Adrenal gland (tissue), 9 donors: ENCODE measurements at regions not wholly inside any gene's neighbourhood (a gene's known extent, or its start where the extent isn't known, plus 50 kb on each side); places are given as distances from the start of the nearest gene placed in this dataset.
A peak's percentile ranks its signal among the peaks of the same experiment; 100 is the strongest.

Experiments
- DNase-seq, 7 donors: peaks; one replicate each; pipeline ENCODE4 v3.0.0-alpha.2; 2019 to 2020
- H3K27ac ChIP-seq, 5 donors: fragments of 200-600 bp; sonication (generic) in 4 of 5; 1 replicate in 3 of 5; 2 replicates in 2 of 5; pipeline versions ENCODE4 v1.5.1 to v1.8.0; 2016 to 2020; ENCODE audit warnings: mild to moderate bottlenecking in 1 of 5
- H3K27me3 ChIP-seq: fragments of 200-600 bp; 2 replicates; pipeline ENCODE4 v1.8.0; 2021
- H3K36me3 ChIP-seq, 2 donors: fragments of 200-600 bp; replicated peaks in 1 of 2; 1 replicate in 1 of 2; 2 replicates in 1 of 2; pipeline versions ENCODE4 v1.5.1 to v1.8.0; 2018 to 2022
- H3K4me1 ChIP-seq, 2 donors: fragments of 200-600 bp; replicated peaks in 1 of 2; 1 replicate in 1 of 2; 2 replicates in 1 of 2; pipeline versions ENCODE4 v1.5.1 to v1.8.0; 2018 to 2021
- H3K4me3 ChIP-seq, 4 donors: fragments of 200-600 bp; sonication (generic) in 3 of 4; one replicate each; pipeline ENCODE4 v1.5.1; 2016 to 2018
- H3K9me3 ChIP-seq, 3 donors: fragments of 200-600 bp; sonication (generic) in 1 of 3; replicated peaks in 1 of 3; 1 replicate in 2 of 3; 2 replicates in 1 of 3; pipeline versions ENCODE4 v1.5.1 to v1.8.0; 2016 to 2021
- POLR2A ChIP-seq, 2 donors: fragments of 450-650 bp; IDR thresholded peaks; one replicate each; pipeline ENCODE4 v1.6.1; 2017; ENCODE audit warnings: antibody characterized with exemption in 2 of 2, mild to moderate bottlenecking in 2 of 2, moderate library complexity in 1 of 2
- WGBS, 4 donors: extraction: QIAGEN DNeasy Blood & Tissue Kit in 2 of 4; methylation state at CpG; one replicate each; pipeline versions ENCODE4 v1.1.5 to v1.1.7; 2013 to 2017; 5-methylcytosine and 5-hydroxymethylcytosine counted together
- intact Hi-C, 2 donors: fragments of 100-400 bp; cut with DNase I; formaldehyde crosslinking; loops; one replicate each; pipeline versions ENCODE4 v1.14.1 to v1.15.0; 2022 to 2023
- TF ChIP-seq, protein P1 (sequence below), 6 experiments: fragments of 450-650 bp in 4 of 6; fragments of 200-600 bp in 2 of 6; sonication (generic) in 1 of 6; IDR thresholded peaks; 1 replicate in 5 of 6; 2 replicates in 1 of 6; pipeline versions ENCODE4 v1.5.1 to v1.8.0; 2016 to 2021; ENCODE audit warnings: antibody characterized with exemption in 6 of 6, mild to moderate bottlenecking in 2 of 6, moderate library complexity in 1 of 6
- donor health status: healthy with polysubstance abuse.
- donor health status: Bipolar disorder and iron deficiency.
- donor health status: DM: yes; HTN: yes; CAD: no.
- donor health status: DM: no; HTN: no; CAD: no.
- donor health status: DM: no; HTN: no; CAD: no.

DNA sequence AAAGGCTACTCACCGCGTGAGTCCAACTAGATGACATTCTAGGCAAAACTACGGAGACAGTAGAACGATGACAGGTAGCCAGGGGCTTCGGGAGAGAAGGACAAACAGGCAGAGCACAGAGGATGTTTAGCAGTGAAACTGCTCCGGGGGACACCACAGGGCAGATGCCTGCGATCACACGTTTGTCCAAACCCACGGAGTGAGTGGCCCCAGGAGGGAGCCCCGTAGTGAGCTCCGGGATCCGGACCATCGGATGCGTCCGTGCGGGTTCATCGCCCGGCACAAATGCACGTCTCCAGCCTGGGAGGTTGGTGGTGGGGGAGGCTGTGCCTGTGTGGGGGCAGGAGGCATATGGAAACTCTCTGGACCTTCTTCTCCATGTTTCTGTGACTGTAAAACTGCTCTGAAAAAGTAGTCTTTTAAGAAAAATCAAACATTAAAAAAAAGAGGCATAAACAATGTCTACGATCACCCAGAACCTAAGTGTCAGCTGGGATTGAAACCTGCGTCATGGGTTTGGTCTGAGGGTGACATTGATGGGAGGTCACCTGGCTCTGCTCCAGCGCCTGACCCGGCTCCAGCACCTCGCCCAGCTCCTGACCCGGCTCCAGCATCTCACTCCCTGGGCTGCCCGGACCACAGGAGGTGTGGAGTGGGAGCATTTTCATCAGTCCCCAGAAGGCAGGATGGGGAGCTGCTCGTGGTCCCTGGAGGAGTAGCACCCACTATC lies 83.0 kb upstream of the CTDP1 start:
- TF ChIP-seq, protein P1, sequence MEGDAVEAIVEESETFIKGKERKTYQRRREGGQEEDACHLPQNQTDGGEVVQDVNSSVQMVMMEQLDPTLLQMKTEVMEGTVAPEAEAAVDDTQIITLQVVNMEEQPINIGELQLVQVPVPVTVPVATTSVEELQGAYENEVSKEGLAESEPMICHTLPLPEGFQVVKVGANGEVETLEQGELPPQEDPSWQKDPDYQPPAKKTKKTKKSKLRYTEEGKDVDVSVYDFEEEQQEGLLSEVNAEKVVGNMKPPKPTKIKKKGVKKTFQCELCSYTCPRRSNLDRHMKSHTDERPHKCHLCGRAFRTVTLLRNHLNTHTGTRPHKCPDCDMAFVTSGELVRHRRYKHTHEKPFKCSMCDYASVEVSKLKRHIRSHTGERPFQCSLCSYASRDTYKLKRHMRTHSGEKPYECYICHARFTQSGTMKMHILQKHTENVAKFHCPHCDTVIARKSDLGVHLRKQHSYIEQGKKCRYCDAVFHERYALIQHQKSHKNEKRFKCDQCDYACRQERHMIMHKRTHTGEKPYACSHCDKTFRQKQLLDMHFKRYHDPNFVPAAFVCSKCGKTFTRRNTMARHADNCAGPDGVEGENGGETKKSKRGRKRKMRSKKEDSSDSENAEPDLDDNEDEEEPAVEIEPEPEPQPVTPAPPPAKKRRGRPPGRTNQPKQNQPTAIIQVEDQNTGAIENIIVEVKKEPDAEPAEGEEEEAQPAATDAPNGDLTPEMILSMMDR (IDR thresholded peaks at IDR 0.05): no peak
- TF ChIP-seq POLR2A (IDR thresholded peaks at IDR 0.05): no peak
- no peak overlapping the region for H3K27ac ChIP-seq
- intact Hi-C loops: no loop called here
- H3K9me3 ChIP-seq: no peaks in the 10 kb centered on the region
- WGBS, 4 donors: 71 to 78% (median 77%) methylated on average over 22 to 27 of the region's 27 CpGs
- peak in 2 of 7 donors; percentile 6 to 10 for DNase-seq
- no peaks in the 10 kb centered on the region for H3K36me3 ChIP-seq
- H3K4me1 ChIP-seq: no peaks in the 10 kb centered on the region
- H3K27me3 ChIP-seq: peaks cover 7% of the 10 kb centered on the region
- no peak overlapping the region for H3K4me3 ChIP-seq

DNA sequence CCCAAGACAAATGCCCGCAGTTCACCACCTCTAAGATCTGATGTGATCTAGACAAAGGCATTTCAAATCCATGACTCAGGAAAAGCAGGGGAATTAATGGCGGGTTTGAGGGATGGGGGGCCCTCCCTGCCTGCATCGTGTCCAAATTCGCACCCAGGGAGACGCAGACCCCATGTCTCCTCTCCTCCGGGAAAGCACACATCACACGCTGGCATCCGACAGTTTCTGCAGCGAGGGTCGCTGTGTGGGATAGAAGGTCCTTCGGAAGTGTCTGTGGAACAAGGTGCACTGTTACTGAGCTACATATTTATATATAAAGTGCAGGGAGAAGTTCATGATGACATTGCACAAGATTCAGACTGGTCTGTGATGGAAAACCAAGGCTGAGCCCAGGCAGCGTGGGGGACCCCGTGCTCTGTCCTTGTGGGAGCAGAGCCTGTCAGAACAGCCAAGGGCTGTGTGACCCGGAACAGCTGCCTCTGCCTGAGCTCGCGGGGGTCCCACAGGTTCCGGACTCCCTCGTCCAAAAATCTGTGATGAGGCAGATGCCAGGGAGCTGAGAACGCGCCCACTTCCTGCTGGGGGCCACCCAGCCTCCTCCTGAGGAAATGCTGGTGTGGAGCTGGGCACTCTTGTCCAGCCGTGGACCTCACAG lies 82.3 kb upstream of the CTDP1 start:
- 69 to 83% (median 72%) methylated on average over 13 to 21 of the region's 21 CpGs for WGBS, 4 donors
- no peak for TF ChIP-seq POLR2A (IDR thresholded peaks at IDR 0.05)
- TF ChIP-seq, protein P1 (IDR thresholded peaks at IDR 0.05): no peak
- Histone ChIP-seq H3K9me3 (no peaks in the 10 kb centered on the region), H3K36me3 (no peaks in the 10 kb centered on the region), H3K4me1 (no peaks in the 10 kb centered on the region), H3K27me3 (peaks cover 7% of the 10 kb centered on the region), H3K27ac (no peak overlapping the region), H3K4me3 (no peak overlapping the region)
- peak in 2 of 7 donors; percentile 4 to 7 for DNase-seq
- intact Hi-C loops: no loop called here

DNA sequence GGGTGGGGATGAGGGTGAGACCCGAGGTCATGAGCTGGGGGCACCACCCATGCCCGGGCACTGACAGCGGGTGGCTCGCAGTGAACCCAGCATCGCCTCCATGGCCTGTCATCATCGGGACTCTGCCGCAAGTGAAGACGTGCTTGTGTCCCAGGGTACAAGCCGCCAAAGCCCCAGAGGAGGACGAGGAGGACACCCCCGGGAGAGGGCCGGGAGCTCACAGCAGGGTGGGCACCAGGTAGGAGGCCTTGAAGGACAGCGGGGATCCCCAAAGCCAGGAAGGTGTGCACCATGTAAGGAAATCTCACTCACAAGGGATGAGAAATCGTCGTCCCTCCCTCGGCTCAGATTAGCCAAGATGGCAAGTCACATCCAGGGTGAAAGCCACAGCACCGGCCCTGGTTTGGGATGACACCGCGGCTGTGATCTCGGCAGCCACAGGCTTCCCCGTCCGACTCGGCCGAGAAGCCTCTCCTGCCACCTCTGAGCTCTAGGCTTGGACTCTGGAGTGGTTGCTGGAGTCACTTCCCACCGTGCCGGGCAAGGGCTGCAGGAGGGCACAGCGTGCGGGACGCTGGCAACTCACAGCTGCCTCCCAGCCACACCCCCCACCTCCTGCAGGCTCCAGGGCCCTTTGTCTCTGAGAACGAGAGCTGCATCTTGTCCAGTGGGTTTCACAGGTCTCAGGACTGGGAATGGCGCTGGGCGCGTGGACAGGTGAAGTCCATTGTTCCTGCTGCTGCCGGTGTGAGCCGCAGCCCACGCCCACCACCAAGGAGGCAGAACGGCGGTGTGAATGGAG lies 81.6 kb upstream of the CTDP1 start:
- no peaks in the 10 kb centered on the region for H3K36me3 ChIP-seq
- no peak overlapping the region for H3K4me3 ChIP-seq
- no peak overlapping the region for H3K27ac ChIP-seq
- no peaks in the 10 kb centered on the region for H3K4me1 ChIP-seq
- H3K9me3 ChIP-seq: no peaks in the 10 kb centered on the region
- DNase-seq: peak in 2 of 7 donors; percentile 7 to 10
- WGBS, 4 donors: 71 to 81% (median 80%) methylated on average over 19 to 38 of the region's 38 CpGs
- H3K27me3 ChIP-seq: peaks cover 7% of the 10 kb centered on the region
- intact Hi-C loops: no loop called here
- no peak for TF ChIP-seq POLR2A (IDR thresholded peaks at IDR 0.05)
- TF ChIP-seq, protein P1 (IDR thresholded peaks at IDR 0.05): no peak

DNA sequence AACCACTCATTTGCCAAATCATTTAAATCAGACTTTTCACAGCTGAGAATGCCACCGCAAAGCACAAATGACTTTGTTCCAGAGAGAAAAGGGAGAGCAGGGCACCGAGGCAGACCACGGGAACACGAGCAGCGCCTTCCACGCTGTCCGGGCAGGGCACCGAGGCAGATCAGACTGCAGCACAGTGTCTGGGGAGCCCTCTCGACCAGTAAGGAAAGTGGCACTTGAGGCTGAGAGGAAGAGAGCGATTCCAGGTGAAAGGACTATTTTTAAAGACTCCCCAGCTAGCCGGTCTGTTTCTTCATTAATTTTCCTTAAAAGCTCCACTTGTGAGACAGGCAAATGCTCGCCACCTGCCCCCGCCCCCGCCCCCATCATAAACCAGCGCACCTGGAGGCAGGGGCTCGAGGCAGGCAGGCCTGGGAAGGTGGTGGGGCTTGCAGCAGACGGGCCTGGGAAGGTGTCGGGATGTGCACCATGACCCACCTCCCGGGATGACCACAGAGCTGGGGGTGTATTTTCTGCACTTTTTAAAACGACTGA lies 80.9 kb upstream of the CTDP1 start:
- Histone ChIP-seq H3K27ac (no peak overlapping the region), H3K4me1 (no peaks in the 10 kb centered on the region), H3K9me3 (no peaks in the 10 kb centered on the region), H3K27me3 (peaks cover 7% of the 10 kb centered on the region), H3K4me3 (no peak overlapping the region), H3K36me3 (no peaks in the 10 kb centered on the region)
- WGBS, 4 donors: 64 to 80% (median 72%) methylated on average over 16 to 20 of the region's 20 CpGs
- peak in 1 of 7 donors; percentile 2 for DNase-seq
- intact Hi-C loops: no loop called here
- TF ChIP-seq, protein P1 (IDR thresholded peaks at IDR 0.05): no peak
- TF ChIP-seq POLR2A (IDR thresholded peaks at IDR 0.05): no peak
